CD4-positive, alpha-beta T cell treated with Interleukin-21 for 1 hour (primary cell): ENCODE measurements at regions not wholly inside any gene's neighbourhood (a gene's known extent, or its start where the extent isn't known, plus 50 kb on each side); places are given as distances from the start of the nearest gene placed in this dataset.
"Not testable (repeated sequence)": the region's sequence is repeated elsewhere in the genome, so short reads cannot be mapped to it uniquely, and the experiment has no call there.

Experiments
- DNase-seq: peaks from one replicate; pipeline ENCODE4 v3.0.0-alpha.2; 2020

- not testable (repeated sequence) for DNase-seq
Observed at GRCh38 chr2:132273585-132273984, 111.8 kb upstream of the ANKRD30BL start.

DNA sequence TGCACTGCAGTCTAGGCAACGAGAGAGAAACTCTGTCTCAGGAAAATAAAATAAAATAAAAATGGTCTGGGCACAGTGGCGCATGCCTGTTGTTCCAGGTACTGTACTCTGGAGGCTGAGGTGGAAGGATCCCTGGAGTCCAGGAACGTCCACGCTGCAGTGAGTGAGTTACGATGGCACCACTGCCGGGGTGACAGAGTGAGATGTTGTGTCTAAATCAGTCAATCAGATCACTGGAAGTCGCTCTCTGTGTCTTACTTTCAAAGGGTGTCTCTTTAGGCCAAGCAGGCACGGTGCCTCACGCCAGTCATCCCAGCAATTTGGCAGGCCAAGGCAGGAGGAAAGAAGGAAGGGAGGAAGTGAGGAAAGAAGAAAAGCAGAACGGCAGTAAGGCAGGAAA, 112.2 kb upstream of the ANKRD30BL start:
- no peak for DNase-seq

DNA sequence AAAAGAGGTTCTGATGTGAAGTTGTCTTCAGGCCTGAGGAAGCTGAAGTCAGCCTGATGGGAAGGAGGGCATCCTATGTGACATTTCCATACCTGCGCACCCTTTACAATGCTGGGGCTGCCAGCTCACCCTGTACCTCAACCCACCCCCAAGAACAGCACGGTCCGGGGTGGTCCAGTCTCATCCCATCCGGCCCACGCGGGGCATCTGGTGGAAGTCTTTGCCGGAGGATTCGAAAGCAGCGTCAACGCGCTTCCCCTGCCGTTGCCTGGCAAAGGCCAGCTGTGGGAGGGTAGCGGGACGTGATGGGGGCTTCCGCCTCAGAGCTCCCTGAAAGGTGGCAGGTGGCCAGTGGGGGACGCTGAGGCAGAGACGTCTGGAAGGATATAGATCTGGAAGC, 113.6 kb upstream of the ANKRD30BL start:
- no peak for DNase-seq

- no peak for DNase-seq
Observed at GRCh38 chr2:132276571-132276981, 114.8 kb upstream of the ANKRD30BL start.

GRCh38 chr2:132278267-132278666, 116.5 kb upstream of the ANKRD30BL start:
- DNase-seq = no peak

DNA sequence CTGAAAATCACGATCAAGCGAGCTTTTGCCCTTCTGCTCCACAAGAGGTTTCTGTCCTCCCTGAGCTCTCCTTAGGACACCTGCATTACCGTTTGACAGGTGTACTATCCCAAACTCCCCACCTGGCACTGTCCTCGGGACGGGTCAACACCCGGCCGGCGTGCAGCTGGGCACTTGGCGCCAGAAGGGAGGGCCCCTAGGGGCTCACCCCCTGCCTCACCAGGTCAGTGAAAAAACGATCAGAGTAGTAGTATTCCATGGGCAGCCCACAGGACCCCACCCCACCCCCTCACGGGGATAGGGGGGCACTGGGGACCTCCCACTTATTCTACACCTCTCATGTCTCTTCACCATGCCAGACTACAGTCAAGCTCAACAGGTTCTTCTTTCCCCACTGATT, 117.6 kb upstream of the ANKRD30BL start:
- no peak for DNase-seq

DNA sequence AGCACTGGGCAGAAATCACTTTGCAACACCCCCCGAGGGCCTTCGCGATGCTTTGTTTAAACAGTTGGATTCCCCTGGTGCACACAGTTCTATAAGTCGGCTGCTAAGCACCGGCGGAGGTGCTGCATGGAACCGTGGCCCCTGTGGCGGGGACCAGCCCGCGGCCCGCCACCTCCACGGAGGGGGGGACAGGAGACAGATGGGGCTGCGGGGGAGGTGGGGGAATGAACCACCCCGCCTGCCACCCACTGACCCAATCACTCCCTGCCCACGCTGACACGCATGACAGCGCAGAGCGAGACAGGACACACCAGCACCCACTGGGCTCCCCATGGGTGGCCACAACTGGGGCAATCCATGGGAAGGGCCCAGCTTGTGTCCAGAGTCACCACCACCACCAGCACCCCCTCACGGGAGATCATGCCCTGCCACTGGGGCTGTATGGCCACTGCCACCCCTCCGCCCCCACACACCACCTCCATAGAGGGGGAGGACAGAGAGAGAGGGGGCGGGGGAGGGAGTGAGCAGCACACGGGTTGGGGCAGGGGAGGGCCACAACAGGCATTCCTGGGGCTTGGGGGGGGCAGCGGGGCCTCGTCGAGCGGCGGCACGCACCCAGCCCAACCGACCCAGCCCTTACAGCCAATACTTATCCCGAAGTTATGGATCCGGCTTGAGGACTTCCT, 118.3 kb upstream of the ANKRD30BL start:
- DNase-seq = no peak

DNA sequence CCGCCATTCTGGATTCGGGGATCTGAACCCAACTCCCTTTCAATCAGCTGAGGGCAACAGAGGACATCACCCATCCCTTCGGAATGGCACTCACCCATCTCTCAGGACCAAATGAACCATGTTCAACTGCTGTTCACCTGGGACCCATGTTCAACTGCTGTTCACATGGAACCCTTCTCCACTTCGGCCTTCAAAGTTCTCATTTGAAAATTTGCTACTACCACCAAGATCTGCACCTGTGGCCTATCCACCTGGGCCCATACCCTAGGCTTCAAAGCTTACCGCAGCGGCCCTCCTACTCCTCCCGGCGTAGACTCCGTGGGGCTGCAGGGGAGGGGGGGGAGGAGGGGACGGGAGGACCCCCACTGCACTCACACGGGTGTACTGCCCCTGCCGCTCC, 119.2 kb upstream of the ANKRD30BL start:
- no peak for DNase-seq

DNA sequence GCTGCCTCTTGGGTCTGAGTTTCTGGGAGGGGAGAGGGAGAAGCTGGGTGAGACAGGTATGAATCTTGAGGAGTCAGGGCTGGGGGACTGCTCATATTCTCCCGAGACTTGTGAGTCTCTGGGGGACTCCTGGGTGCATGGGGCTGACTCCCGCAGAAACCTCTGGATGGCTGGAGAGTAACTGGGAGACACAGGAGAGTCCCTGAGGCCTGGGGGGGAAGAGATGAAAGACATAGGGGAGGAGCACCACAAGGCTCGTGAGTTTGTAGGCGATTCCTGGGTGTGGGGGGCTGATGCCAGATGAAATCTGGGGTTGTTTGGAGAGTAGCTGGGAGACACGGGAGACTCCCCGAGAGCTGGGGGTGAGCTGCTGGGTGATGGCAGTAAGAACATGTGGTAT, 120.4 kb upstream of the ANKRD30BL start:
- DNase-seq = not testable (repeated sequence)

GRCh38 chr2:132282911-132283310, 121.2 kb upstream of the ANKRD30BL start:
- no peak for DNase-seq

DNA sequence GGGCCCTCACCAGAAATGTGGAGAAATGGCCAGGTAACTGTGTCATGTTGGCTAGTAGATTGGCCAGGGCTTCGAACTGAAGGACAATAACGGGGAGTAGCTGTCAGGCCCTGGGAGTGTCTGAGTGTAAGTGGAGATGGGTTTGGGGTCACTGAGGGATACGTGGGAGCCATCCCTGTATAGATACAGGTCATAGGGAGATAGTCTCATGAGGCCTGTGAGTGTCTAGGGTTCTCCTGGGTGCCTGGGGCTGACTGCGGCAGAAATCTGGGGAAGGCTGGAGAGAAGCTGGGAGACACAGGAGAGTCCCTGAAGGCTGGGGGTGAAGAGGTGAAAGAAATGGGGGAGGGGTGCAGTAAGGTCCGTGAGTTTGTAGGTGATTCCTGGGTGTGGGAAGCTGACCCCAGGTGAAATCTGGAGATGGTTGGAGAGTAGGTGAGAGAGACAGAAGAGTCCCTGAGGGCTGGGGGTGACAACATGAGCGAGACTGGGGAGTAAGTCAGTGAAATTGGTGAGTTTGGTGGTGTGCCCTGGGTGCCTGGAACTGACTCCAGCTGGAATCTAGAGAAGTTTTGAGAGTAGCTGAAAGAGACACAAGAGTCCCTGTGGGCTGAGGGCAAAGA, 124.6 kb upstream of the ANKRD30BL start:
- DNase-seq = not testable (repeated sequence)

GRCh38 chr2:132287910-132288309, 126.2 kb upstream of the ANKRD30BL start:
- DNase-seq = not testable (repeated sequence)

- DNase-seq = not testable (repeated sequence)
Observed at GRCh38 chr2:132289138-132289537, 127.4 kb upstream of the ANKRD30BL start.

DNA sequence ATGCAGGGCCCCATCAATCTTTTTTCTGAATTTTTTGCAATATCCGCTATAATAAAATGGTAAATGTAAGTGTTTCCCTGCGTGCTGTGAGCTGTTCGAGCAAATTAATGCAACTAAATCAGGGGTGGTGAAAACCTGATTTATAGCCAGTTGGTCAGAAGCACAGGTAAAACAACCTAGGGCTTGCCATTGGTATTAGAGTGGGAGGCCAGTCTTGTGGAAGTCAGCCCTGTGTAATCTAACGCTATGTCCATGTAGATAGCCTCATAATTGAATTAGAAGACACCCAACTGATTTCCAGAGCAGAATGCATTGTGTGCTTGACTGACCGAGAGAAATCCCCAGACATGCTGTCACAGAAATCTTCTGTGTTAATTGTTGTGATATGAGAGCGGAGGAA, 126.8 kb upstream of the GPR39 start:
- not testable (repeated sequence) for DNase-seq

- not testable (repeated sequence) for DNase-seq
Observed at GRCh38 chr2:132300592-132301378, 115.8 kb upstream of the GPR39 start.

DNA sequence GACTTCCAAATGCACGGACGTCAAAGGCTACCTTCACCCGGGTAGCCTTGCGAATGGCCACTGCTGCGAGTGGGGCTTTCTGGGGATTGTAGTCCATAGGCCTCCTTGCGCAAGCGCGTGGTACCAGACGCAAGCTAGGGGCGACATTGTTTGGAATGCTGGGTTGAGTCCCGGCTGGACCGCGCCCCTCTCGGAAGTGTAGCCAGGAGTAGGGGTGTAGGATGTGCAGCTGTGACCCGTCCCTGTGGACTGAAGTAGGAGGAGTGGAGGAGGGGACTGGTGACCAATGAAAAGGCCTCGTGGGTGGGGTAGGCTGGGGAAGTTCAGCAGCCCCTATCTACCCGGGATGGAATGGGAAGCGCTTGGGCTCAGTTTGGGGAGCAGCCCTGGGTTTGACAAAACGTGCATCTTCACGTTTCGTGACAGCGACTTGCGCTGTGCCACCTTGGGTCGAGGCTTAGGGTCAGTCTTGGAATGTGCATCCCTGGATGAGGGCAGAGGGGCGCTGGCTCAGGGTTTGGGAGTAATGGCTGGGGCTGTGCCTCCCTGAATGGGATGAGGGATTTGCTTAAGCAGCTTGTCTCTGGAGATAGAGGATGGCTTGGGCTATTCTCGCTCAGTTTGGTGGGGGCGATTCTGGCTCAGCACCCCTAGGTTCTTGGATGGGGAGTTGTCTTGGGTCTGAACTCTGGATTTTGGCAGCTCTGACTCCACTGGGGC, 111.8 kb upstream of the GPR39 start:
- DNase-seq = not testable (repeated sequence)

DNA sequence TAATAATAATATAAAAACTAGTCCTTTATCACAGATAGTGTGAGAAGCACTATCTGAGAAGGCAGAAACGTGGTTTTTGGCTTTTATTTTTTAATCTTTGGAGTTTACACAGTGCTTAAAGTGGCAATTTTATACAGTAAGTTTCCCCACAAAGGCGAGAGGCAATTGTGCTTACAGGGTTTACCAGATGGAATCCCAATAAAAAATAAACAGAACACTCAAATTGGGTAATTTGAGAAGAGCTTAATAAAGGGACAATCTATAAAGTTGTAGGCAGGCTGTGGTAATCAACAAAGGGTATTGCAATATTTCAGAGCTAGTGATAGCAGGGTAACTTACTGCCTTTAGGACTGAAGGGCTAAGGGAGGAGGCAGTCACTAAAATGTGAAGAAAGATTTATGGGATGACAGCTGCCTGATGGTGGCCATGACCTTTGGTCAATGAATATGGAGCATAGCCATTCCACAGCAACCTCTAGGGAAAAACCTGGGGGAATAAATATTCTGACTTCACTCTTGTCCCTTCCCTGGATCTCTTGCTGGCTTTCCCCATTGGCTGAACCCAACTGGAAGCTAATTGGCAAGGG, 108.9 kb upstream of the GPR39 start:
- not testable (repeated sequence) for DNase-seq

DNA sequence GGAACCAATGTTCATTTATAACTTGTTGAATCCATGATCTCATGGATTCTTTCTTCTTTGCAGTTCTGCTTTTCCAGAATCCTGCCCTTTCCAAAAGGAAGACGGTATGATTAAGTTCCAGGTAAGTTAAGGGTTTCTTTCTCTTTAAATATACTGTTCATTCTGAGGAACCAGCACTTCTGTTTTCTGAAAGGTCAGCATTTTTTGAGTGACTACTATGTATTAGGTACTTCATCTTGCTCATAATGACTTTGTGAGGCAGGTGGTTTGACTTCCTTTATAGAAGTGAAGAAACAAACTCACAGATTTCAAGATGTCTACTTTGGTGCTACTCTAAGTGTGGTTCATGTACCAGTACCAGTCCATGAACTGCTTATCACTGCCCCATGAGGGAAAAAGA, 107.4 kb upstream of the GPR39 start:
- DNase-seq = not testable (repeated sequence)

- DNase-seq = not testable (repeated sequence)
Observed at GRCh38 chr2:132315546-132315945, 101.1 kb upstream of the GPR39 start.

GRCh38 chr2:132317026-132317680, 99.5 kb upstream of the GPR39 start:
- not testable (repeated sequence) for DNase-seq

DNA sequence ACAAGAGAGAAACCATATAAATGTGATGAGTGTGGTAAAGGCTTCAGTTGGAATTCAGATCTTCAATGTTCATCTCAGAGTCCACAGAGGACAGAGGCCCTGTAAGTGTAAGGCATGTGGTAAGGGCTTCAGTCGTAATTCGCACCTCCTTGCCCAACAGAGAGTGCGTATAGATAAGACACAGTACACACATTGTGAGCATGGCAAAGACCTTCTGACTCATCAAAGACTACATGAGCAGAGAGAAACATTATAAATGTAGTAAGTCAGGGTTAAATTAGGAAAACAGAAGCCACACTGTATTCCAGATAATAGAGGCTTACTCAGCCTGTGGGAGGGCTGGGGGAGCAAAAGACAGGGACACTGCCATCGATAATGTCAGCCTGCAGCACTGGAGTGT, 98.1 kb upstream of the GPR39 start:
- not testable (repeated sequence) for DNase-seq

GRCh38 chr2:132324005-132324404, 92.6 kb upstream of the GPR39 start:
- DNase-seq = not testable (repeated sequence)
